GM12875 (cell line): ENCODE measurements at regions not wholly inside any gene's neighbourhood (a gene's known extent, or its start where the extent isn't known, plus 50 kb on each side); places are given as distances from the start of the nearest gene placed in this dataset.
"Not testable (repeated sequence)": the region's sequence is repeated elsewhere in the genome, so short reads cannot be mapped to it uniquely, and the experiment has no call there.

ENCODE experiments used
- H3K4me3 ChIP-seq: one replicate; pipeline ENCODE4 v1.5.1; 2011; ENCODE audit warnings: low read depth, low read length, control low read depth
- CTCF ChIP-seq: IDR thresholded peaks from 2 replicates; pipeline ENCODE4 v1.5.1; 2011; ENCODE audit warnings: low read depth, mild to moderate bottlenecking, control low read depth, inconsistent platforms, low read length, moderate library complexity, borderline replicate concordance; ENCODE audit not compliant: insufficient read depth

GRCh38 chr3:154844863-154845262 lies 235.3 kb upstream of the MME start:
- no peak overlapping the region for H3K4me3 ChIP-seq

GRCh38 chr3:154843647-154844046 lies 236.5 kb upstream of the MME start:
- TF ChIP-seq CTCF: no peak
- H3K4me3 ChIP-seq: no peak overlapping the region

More at GRCh38 chr3:154844863-154845262, 235.3 kb upstream of the MME start:
- no peak for TF ChIP-seq CTCF

- no peak for TF ChIP-seq CTCF
- H3K4me3 ChIP-seq: no peak overlapping the region
Measured at GRCh38 chr3:154842536-154842935, 237.6 kb upstream of the MME start.

GRCh38 chr3:154835639-154836038 lies 244.5 kb upstream of the MME start:
- TF ChIP-seq CTCF: no peak
- no peak overlapping the region for H3K4me3 ChIP-seq

- not testable (repeated sequence) for H3K4me3 ChIP-seq
Measured at GRCh38 chr3:154834831-154835230, 245.3 kb upstream of the MME start.

- H3K4me3 ChIP-seq: no peak overlapping the region
- TF ChIP-seq CTCF: no peak
Measured at GRCh38 chr3:154829929-154830328, 250.2 kb upstream of the MME start.

- no peak overlapping the region for H3K4me3 ChIP-seq
- TF ChIP-seq CTCF: no peak
Measured at GRCh38 chr3:154819491-154819890, 260.6 kb upstream of the MME start.

GRCh38 chr3:154818676-154819255 lies 261.4 kb upstream of the MME start:
- no peak for TF ChIP-seq CTCF
- H3K4me3 ChIP-seq: no peak overlapping the region

- H3K4me3 ChIP-seq: not testable (repeated sequence)
Measured at GRCh38 chr3:154810017-154810416, 270.1 kb upstream of the MME start.
